ENCODE measurements at regions not wholly inside any gene's neighbourhood (a gene's known extent, or its start where the extent isn't known, plus 50 kb on each side); places are given as distances from the start of the nearest gene placed in this dataset.

GRCh38 chr7:73970801-73971229, 57.2 kb upstream of the ELN start:
- DNase-seq (ENCODE audit: low read depth), result no peak
- no peak for TF ChIP-seq CTCF (IDR thresholded peaks at IDR 0.05; ENCODE audit: insufficient read depth, low read depth, low read length)
- Histone ChIP-seq H3K36me3 (ENCODE audit: control insufficient read depth, insufficient read depth, low read length) (no peaks in the 10 kb centered on the region), H3K27me3 (ENCODE audit: control insufficient read depth, insufficient read depth, low read length) (no peaks in the 10 kb centered on the region; the same call in 1 of the 2 replicates), H3K4me3 (ENCODE audit: low read depth, low read length) (no peak overlapping the region)
- CTCF ChIA-PET, result no interaction called here
- POLR2A ChIA-PET, result no interaction called here

GRCh38 chr7:73971322-73971703, 56.7 kb upstream of the ELN start:
- Histone ChIP-seq H3K36me3 (ENCODE audit: control insufficient read depth, insufficient read depth, low read length) (no peaks in the 10 kb centered on the region), H3K27me3 (ENCODE audit: control insufficient read depth, insufficient read depth, low read length) (no peaks in the 10 kb centered on the region; the same call in 1 of the 2 replicates), H3K4me3 (ENCODE audit: low read depth, low read length) (no peak overlapping the region)
- CTCF ChIA-PET, result no interaction called here
- DNase-seq (ENCODE audit: low read depth), result no peak
- no peak for TF ChIP-seq CTCF (IDR thresholded peaks at IDR 0.05; ENCODE audit: insufficient read depth, low read depth, low read length)
- POLR2A ChIA-PET, result no interaction called here

- TF ChIP-seq CTCF (IDR thresholded peaks at IDR 0.05; ENCODE audit: insufficient read depth, low read depth, low read length), result peak; percentile 15; the same call in 1 of the 2 replicates
- Histone ChIP-seq H3K27me3 (ENCODE audit: control insufficient read depth, insufficient read depth, low read length) (no peaks in the 10 kb centered on the region; the same call in 1 of the 2 replicates), H3K36me3 (ENCODE audit: control insufficient read depth, insufficient read depth, low read length) (no peaks in the 10 kb centered on the region), H3K4me3 (ENCODE audit: low read depth, low read length) (no peak overlapping the region)
- DNase-seq (ENCODE audit: low read depth), result no peak
- ChIA-PET CTCF (interaction anchor here (1.7 kb wide), 1 partner anchor 55 kb away, joined by 5 read pairs; no protein-coding TSS in a partner anchor), POLR2A (no interaction called here)
Observed at GRCh38 chr7:73971704-73972341, 56.1 kb upstream of the ELN start.

GRCh38 chr7:73972614-73973013, 55.4 kb upstream of the ELN start:
- CTCF ChIA-PET, result interaction anchor here (0.8 to 1.7 kb wide), 4 partner anchors 10 to 54 kb away, joined by 3 to 5 read pairs (median 4); no protein-coding TSS in a partner anchor
- DNase-seq (ENCODE audit: low read depth), result no peak
- H3K27me3 ChIP-seq (ENCODE audit: control insufficient read depth, insufficient read depth, low read length), result no peaks in the 10 kb centered on the region; the same call in 1 of the 2 replicates

GRCh38 chr7:73973091-73973490, 54.9 kb upstream of the ELN start:
- ChIA-PET POLR2A (no interaction called here), CTCF (interaction anchor here (0.8 to 1.7 kb wide), 4 partner anchors 10 to 54 kb away, joined by 3 to 5 read pairs (median 4); no protein-coding TSS in a partner anchor)
- Histone ChIP-seq H3K36me3 (ENCODE audit: control insufficient read depth, insufficient read depth, low read length) (no peaks in the 10 kb centered on the region), H3K27me3 (ENCODE audit: control insufficient read depth, insufficient read depth, low read length) (no peaks in the 10 kb centered on the region; the same call in 1 of the 2 replicates), H3K4me3 (ENCODE audit: low read depth, low read length) (no peak overlapping the region)
- no peak for DNase-seq (ENCODE audit: low read depth)
- TF ChIP-seq CTCF (IDR thresholded peaks at IDR 0.05; ENCODE audit: insufficient read depth, low read depth, low read length), result no peak

More at GRCh38 chr7:73972614-73973013, 55.4 kb upstream of the ELN start:
- TF ChIP-seq CTCF (IDR thresholded peaks at IDR 0.05; ENCODE audit: insufficient read depth, low read depth, low read length), result no peak
- no peaks in the 10 kb centered on the region for H3K36me3 ChIP-seq (ENCODE audit: control insufficient read depth, insufficient read depth, low read length)
- no peak overlapping the region for H3K4me3 ChIP-seq (ENCODE audit: low read depth, low read length)
- POLR2A ChIA-PET, result no interaction called here

Measured in BJ (cell line).